Neural progenitor cell (in vitro differentiated cells): ENCODE measurements at regions not wholly inside any gene's neighbourhood (a gene's known extent, or its start where the extent isn't known, plus 50 kb on each side); places are given as distances from the start of the nearest gene placed in this dataset.

Source experiments
- CTCF ChIP-seq: fragments of 200-600 bp; sonication (generic); IDR thresholded peaks from 2 replicates; pipeline ENCODE4 v1.5.1; 2017; ENCODE audit warnings: antibody characterized with exemption, mild to moderate bottlenecking
- EZH2 ChIP-seq: fragments of 200-600 bp; sonication (generic); IDR thresholded peaks from 2 replicates; pipeline ENCODE4 v1.6.1; 2017; ENCODE audit warnings: antibody characterized with exemption, mild to moderate bottlenecking, moderate library complexity

DNA sequence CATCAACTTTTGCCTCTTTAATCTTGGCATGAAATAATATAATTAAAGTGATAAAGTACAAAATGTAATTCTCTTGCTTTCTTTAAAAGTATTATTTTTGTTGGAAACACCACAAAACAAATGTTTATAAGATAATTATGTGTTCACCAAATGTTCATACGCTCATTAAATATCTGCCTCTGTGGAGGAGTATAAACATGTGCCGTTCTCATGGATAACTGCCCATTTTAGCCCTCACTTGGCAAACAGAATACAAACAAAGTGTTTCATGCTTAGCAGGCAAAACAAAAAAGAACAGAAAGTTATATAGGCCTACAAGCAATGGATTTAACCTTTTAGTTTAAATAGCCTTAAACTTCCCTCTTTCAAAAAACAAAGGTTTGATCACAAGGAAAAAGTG lies 800.5 kb upstream of the DIAPH2 start:
- TF ChIP-seq EZH2: no peak
- no peak for TF ChIP-seq CTCF
